Suprapubic skin (tissue), 3 donors: ENCODE measurements at regions not wholly inside any gene's neighbourhood (a gene's known extent, or its start where the extent isn't known, plus 50 kb on each side); places are given as distances from the start of the nearest gene placed in this dataset.

Experiments
- POLR2A ChIP-seq, 2 donors: fragments of 450-650 bp; IDR thresholded peaks; one replicate each; pipeline ENCODE4 v1.6.1; 2017; ENCODE audit warnings: antibody characterized with exemption in 2 of 2, mild to moderate bottlenecking in 2 of 2, moderate library complexity in 2 of 2
- TF ChIP-seq, protein P1 (sequence below), 2 donors: fragments of 200-600 bp in 1 of 2; fragments of 450-650 bp in 1 of 2; sonication (generic) in 1 of 2; IDR thresholded peaks; one replicate each; pipeline ENCODE4 v1.5.1; 2016 to 2019; ENCODE audit warnings: antibody characterized with exemption in 2 of 2, mild to moderate bottlenecking in 1 of 2, moderate library complexity in 1 of 2

DNA sequence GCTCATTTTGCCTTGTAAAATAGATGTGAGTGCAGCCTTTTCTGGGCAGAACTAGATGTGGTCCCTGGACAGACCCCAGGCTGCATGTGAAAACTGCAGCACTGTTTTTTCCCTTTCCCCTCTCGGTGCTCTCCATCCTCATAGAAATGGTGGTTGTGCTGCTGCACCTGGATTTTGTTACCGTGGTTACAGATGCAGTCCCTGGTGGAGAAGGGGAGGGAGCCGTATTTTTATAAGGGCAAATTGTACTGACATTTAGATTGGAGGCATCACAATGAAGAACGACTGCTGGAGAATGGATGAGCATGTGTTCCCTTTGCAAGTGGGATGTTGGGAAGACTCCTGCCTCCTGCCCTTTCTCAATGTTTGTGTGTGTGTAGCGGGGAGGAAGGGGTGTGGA, 469.9 kb downstream of the CCSER2 start:
- TF ChIP-seq POLR2A (IDR thresholded peaks at IDR 0.05) = no peak
- TF ChIP-seq, protein P1, sequence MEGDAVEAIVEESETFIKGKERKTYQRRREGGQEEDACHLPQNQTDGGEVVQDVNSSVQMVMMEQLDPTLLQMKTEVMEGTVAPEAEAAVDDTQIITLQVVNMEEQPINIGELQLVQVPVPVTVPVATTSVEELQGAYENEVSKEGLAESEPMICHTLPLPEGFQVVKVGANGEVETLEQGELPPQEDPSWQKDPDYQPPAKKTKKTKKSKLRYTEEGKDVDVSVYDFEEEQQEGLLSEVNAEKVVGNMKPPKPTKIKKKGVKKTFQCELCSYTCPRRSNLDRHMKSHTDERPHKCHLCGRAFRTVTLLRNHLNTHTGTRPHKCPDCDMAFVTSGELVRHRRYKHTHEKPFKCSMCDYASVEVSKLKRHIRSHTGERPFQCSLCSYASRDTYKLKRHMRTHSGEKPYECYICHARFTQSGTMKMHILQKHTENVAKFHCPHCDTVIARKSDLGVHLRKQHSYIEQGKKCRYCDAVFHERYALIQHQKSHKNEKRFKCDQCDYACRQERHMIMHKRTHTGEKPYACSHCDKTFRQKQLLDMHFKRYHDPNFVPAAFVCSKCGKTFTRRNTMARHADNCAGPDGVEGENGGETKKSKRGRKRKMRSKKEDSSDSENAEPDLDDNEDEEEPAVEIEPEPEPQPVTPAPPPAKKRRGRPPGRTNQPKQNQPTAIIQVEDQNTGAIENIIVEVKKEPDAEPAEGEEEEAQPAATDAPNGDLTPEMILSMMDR (IDR thresholded peaks at IDR 0.05) = no peak
